NB4 (cell line): ENCODE measurements at regions not wholly inside any gene's neighbourhood (a gene's known extent, or its start where the extent isn't known, plus 50 kb on each side); places are given as distances from the start of the nearest gene placed in this dataset.

Experiments used
- POLR2A ChIP-seq: IDR thresholded peaks from 2 replicates; pipeline ENCODE4 v1.6.1; 2011; ENCODE audit warnings: mild to moderate bottlenecking; ENCODE audit not compliant: insufficient read length; ENCODE audit errors: extremely low read depth
- TF ChIP-seq, protein P1 (sequence below): IDR thresholded peaks from one replicate; pipeline ENCODE4 v1.5.1; 2012; ENCODE audit warnings: low read depth, low read length

GRCh38 chr7:84912993-84913635, 273.7 kb downstream of the SEMA3D start:
- TF ChIP-seq POLR2A: no peak
- TF ChIP-seq, protein P1, sequence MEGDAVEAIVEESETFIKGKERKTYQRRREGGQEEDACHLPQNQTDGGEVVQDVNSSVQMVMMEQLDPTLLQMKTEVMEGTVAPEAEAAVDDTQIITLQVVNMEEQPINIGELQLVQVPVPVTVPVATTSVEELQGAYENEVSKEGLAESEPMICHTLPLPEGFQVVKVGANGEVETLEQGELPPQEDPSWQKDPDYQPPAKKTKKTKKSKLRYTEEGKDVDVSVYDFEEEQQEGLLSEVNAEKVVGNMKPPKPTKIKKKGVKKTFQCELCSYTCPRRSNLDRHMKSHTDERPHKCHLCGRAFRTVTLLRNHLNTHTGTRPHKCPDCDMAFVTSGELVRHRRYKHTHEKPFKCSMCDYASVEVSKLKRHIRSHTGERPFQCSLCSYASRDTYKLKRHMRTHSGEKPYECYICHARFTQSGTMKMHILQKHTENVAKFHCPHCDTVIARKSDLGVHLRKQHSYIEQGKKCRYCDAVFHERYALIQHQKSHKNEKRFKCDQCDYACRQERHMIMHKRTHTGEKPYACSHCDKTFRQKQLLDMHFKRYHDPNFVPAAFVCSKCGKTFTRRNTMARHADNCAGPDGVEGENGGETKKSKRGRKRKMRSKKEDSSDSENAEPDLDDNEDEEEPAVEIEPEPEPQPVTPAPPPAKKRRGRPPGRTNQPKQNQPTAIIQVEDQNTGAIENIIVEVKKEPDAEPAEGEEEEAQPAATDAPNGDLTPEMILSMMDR: no peak
